ENCODE measurements at regions not wholly inside any gene's neighbourhood (a gene's known extent, or its start where the extent isn't known, plus 50 kb on each side); places are given as distances from the start of the nearest gene placed in this dataset.

- TF ChIP-seq, protein P1, sequence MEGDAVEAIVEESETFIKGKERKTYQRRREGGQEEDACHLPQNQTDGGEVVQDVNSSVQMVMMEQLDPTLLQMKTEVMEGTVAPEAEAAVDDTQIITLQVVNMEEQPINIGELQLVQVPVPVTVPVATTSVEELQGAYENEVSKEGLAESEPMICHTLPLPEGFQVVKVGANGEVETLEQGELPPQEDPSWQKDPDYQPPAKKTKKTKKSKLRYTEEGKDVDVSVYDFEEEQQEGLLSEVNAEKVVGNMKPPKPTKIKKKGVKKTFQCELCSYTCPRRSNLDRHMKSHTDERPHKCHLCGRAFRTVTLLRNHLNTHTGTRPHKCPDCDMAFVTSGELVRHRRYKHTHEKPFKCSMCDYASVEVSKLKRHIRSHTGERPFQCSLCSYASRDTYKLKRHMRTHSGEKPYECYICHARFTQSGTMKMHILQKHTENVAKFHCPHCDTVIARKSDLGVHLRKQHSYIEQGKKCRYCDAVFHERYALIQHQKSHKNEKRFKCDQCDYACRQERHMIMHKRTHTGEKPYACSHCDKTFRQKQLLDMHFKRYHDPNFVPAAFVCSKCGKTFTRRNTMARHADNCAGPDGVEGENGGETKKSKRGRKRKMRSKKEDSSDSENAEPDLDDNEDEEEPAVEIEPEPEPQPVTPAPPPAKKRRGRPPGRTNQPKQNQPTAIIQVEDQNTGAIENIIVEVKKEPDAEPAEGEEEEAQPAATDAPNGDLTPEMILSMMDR (IDR thresholded peaks at IDR 0.05) = no peak
- TF ChIP-seq POLR2A (IDR thresholded peaks at IDR 0.05) = no peak
These were observed 52.5 kb upstream of the FOXN3 start for GRCh38 chr14:89469210-89470198.

Measured in body of pancreas (tissue), 4 donors.